GM19467 (cell line): ENCODE measurements at regions not wholly inside any gene's neighbourhood (a gene's known extent, or its start where the extent isn't known, plus 50 kb on each side); places are given as distances from the start of the nearest gene placed in this dataset.
"Not testable (repeated sequence)": the region's sequence is repeated elsewhere in the genome, so short reads cannot be mapped to it uniquely, and the experiment has no call there.

Experiments used
- ATAC-seq: cut with Tn5 transposase; IDR thresholded peaks from one replicate; pipeline ENCODE4 v1.9.1; 2021; ENCODE audit warnings: mild to moderate bottlenecking, moderate library complexity; ENCODE audit not compliant: unreplicated experiment

GRCh38 chr5:66411701-66412100, 184.5 kb upstream of the MAST4 start:
- ATAC-seq: no peak

- ATAC-seq: no peak
Observed at GRCh38 chr5:66413931-66414330, 182.3 kb upstream of the MAST4 start.

GRCh38 chr5:66415208-66415607, 181.0 kb upstream of the MAST4 start:
- ATAC-seq: no peak

GRCh38 chr5:66416698-66417097, 179.5 kb upstream of the MAST4 start:
- ATAC-seq: no peak

GRCh38 chr5:66417781-66418180, 178.4 kb upstream of the MAST4 start:
- ATAC-seq: no peak

- ATAC-seq: no peak
Observed at GRCh38 chr5:66423484-66423883, 172.7 kb upstream of the MAST4 start.

GRCh38 chr5:66425842-66426241, 170.4 kb upstream of the MAST4 start:
- ATAC-seq: no peak

GRCh38 chr5:66426259-66427138, 169.7 kb upstream of the MAST4 start:
- ATAC-seq: no peak

GRCh38 chr5:66427139-66427442, 169.1 kb upstream of the MAST4 start:
- ATAC-seq: no peak

- ATAC-seq: no peak
Observed at GRCh38 chr5:66436721-66437120, 159.5 kb upstream of the MAST4 start.

- ATAC-seq: no peak
Observed at GRCh38 chr5:66438087-66438486, 158.1 kb upstream of the MAST4 start.

GRCh38 chr5:66438696-66439095, 157.5 kb upstream of the MAST4 start:
- no peak for ATAC-seq

- no peak for ATAC-seq
Observed at GRCh38 chr5:66440202-66440680, 156.0 kb upstream of the MAST4 start.

- ATAC-seq: no peak
Observed at GRCh38 chr5:66441351-66441750, 154.8 kb upstream of the MAST4 start.

- no peak for ATAC-seq
Observed at GRCh38 chr5:66442951-66443445, 153.2 kb upstream of the MAST4 start.

GRCh38 chr5:66443462-66444130, 152.6 kb upstream of the MAST4 start:
- no peak for ATAC-seq

GRCh38 chr5:66448070-66448469, 148.1 kb upstream of the MAST4 start:
- ATAC-seq: not testable (repeated sequence)

GRCh38 chr5:66450237-66450636, 146.0 kb upstream of the MAST4 start:
- ATAC-seq: no peak

GRCh38 chr5:66450988-66451387, 145.2 kb upstream of the MAST4 start:
- no peak for ATAC-seq

GRCh38 chr5:66452109-66452508, 144.1 kb upstream of the MAST4 start:
- no peak for ATAC-seq

GRCh38 chr5:66454186-66455078, 141.8 kb upstream of the MAST4 start:
- ATAC-seq: no peak
